Ascending aorta (tissue), 2 donors: ENCODE measurements at regions not wholly inside any gene's neighbourhood (a gene's known extent, or its start where the extent isn't known, plus 50 kb on each side); places are given as distances from the start of the nearest gene placed in this dataset.

Source experiments
- DNase-seq, 2 donors: peaks; one replicate each; pipeline ENCODE4 v3.0.0-alpha.2; 2019; ENCODE audit warnings: low spot score in 2 of 2
- H3K27ac ChIP-seq, 2 donors: fragments of 200-600 bp; sonication (generic); one replicate each; pipeline ENCODE4 v1.5.1; 2016 to 2017; ENCODE audit warnings: mild to moderate bottlenecking in 1 of 2
- H3K27me3 ChIP-seq: fragments of 200-600 bp; sonication (generic); one replicate; pipeline ENCODE4 v1.5.1; 2017
- H3K36me3 ChIP-seq, 2 donors: fragments of 200-600 bp; sonication (generic); one replicate each; pipeline ENCODE4 v1.5.1; 2016
- H3K4me1 ChIP-seq, 2 donors: fragments of 200-600 bp; sonication (generic); one replicate each; pipeline ENCODE4 v1.5.1; 2016 to 2017; ENCODE audit warnings: mild to moderate bottlenecking in 1 of 2
- H3K4me3 ChIP-seq, 2 donors: fragments of 200-600 bp; sonication (generic); one replicate each; pipeline ENCODE4 v1.5.1; 2016 to 2017; ENCODE audit warnings: mild to moderate bottlenecking in 1 of 2
- H3K9me3 ChIP-seq, 2 donors: fragments of 200-600 bp; sonication (generic); one replicate each; pipeline ENCODE4 v1.5.1; 2016
- CTCF ChIP-seq, 3 experiments: fragments of 200-600 bp in 2 of 3; fragments of 450-650 bp in 1 of 3; sonication (generic) in 2 of 3; IDR thresholded peaks; one replicate each; pipeline ENCODE4 v1.5.1; 2016 to 2019; ENCODE audit warnings: antibody characterized with exemption in 3 of 3, mild to moderate bottlenecking in 1 of 3, moderate library complexity in 1 of 3
- intact Hi-C: fragments of 100-400 bp; cut with DNase I; formaldehyde crosslinking; loops from one replicate; pipeline ENCODE4 v1.15.1; 2023

GRCh38 chr9:135344915-135345500, 134.6 kb upstream of the PPP1R26 start:
- DNase-seq = no peak
- no peak overlapping the region for H3K4me3 ChIP-seq
- no peaks in the 10 kb centered on the region for H3K27me3 ChIP-seq
- no peak for TF ChIP-seq CTCF (IDR thresholded peaks at IDR 0.05)
- H3K9me3 ChIP-seq = no peaks in the 10 kb centered on the region
- no peak overlapping the region for H3K27ac ChIP-seq
- H3K4me1 ChIP-seq = no peaks in the 10 kb centered on the region
- H3K36me3 ChIP-seq = no peaks in the 10 kb centered on the region
- intact Hi-C loops = loop anchor here (2.0 kb wide), 1 partner anchor 258 kb away; the partner anchor contains the start of gene OLFM1

GRCh38 chr9:135345775-135346433, 133.7 kb upstream of the PPP1R26 start:
- no peak for DNase-seq
- TF ChIP-seq CTCF (IDR thresholded peaks at IDR 0.05) = no peak

GRCh38 chr9:135346438-135347050, 133.0 kb upstream of the PPP1R26 start:
- H3K4me3 ChIP-seq = no peak overlapping the region
- no peaks in the 10 kb centered on the region for H3K27me3 ChIP-seq
- no peak for DNase-seq
- intact Hi-C loops = no loop called here
- no peak overlapping the region for H3K27ac ChIP-seq
- no peaks in the 10 kb centered on the region for H3K36me3 ChIP-seq
- no peaks in the 10 kb centered on the region for H3K4me1 ChIP-seq
- TF ChIP-seq CTCF (IDR thresholded peaks at IDR 0.05) = no peak
- no peaks in the 10 kb centered on the region for H3K9me3 ChIP-seq

More at GRCh38 chr9:135345775-135346433, 133.7 kb upstream of the PPP1R26 start:
- Histone ChIP-seq H3K36me3 (no peaks in the 10 kb centered on the region), H3K4me1 (no peaks in the 10 kb centered on the region), H3K4me3 (no peak overlapping the region), H3K27me3 (no peaks in the 10 kb centered on the region), H3K9me3 (no peaks in the 10 kb centered on the region), H3K27ac (no peak overlapping the region)
- intact Hi-C loops = loop anchor here (2.0 kb wide), 1 partner anchor 259 kb away; the partner anchor contains the start of gene OLFM1

- Histone ChIP-seq H3K36me3 (no peaks in the 10 kb centered on the region), H3K4me1 (no peaks in the 10 kb centered on the region), H3K4me3 (no peak overlapping the region), H3K27me3 (no peaks in the 10 kb centered on the region), H3K27ac (no peak overlapping the region), H3K9me3 (no peaks in the 10 kb centered on the region)
- TF ChIP-seq CTCF (IDR thresholded peaks at IDR 0.05) = no peak
- intact Hi-C loops = no loop called here
- no peak for DNase-seq
Measured at GRCh38 chr9:135347461-135347860, 132.1 kb upstream of the PPP1R26 start.

GRCh38 chr9:135348076-135348787, 131.3 kb upstream of the PPP1R26 start:
- TF ChIP-seq CTCF (IDR thresholded peaks at IDR 0.05) = no peak
- no peak for DNase-seq
- H3K27me3 ChIP-seq = no peaks in the 10 kb centered on the region
- no peaks in the 10 kb centered on the region for H3K9me3 ChIP-seq
- intact Hi-C loops = no loop called here
- no peaks in the 10 kb centered on the region for H3K36me3 ChIP-seq
- H3K4me3 ChIP-seq = no peak overlapping the region
- H3K4me1 ChIP-seq = no peaks in the 10 kb centered on the region
- H3K27ac ChIP-seq = no peak overlapping the region
